Vagina (tissue), 2 donors: ENCODE measurements at regions not wholly inside any gene's neighbourhood (a gene's known extent, or its start where the extent isn't known, plus 50 kb on each side); places are given as distances from the start of the nearest gene placed in this dataset.

Source experiments
- DNase-seq, 2 donors: peaks; one replicate each; pipeline ENCODE4 v3.0.0-alpha.2; 2017; ENCODE audit errors: extremely low spot score in 2 of 2
- H3K27ac ChIP-seq: fragments of 200-600 bp; sonication (generic); one replicate; pipeline ENCODE4 v1.5.1; 2019
- H3K27me3 ChIP-seq: fragments of 200-600 bp; sonication (generic); one replicate; pipeline ENCODE4 v1.5.1; 2019
- H3K36me3 ChIP-seq, 2 donors: fragments of 200-600 bp; sonication (generic); one replicate each; pipeline ENCODE4 v1.5.1; 2017 to 2019
- H3K4me1 ChIP-seq: fragments of 200-600 bp; sonication (generic); one replicate; pipeline ENCODE4 v1.5.1; 2019
- H3K4me3 ChIP-seq, 2 donors: fragments of 200-600 bp; sonication (generic); 1 replicate in 1 of 2; 2 replicates in 1 of 2; pipeline ENCODE4 v1.5.1; 2016 to 2019
- H3K9me3 ChIP-seq: fragments of 200-600 bp; sonication (generic); one replicate; pipeline ENCODE4 v1.5.1; 2019
- CTCF ChIP-seq, 3 experiments: fragments of 450-650 bp in 2 of 3; fragments of 200-600 bp in 1 of 3; sonication (generic) in 1 of 3; IDR thresholded peaks; one replicate each; pipeline ENCODE4 v1.5.1; 2017 to 2019; ENCODE audit warnings: antibody characterized with exemption in 3 of 3, mild to moderate bottlenecking in 2 of 3, moderate library complexity in 2 of 3
- POLR2A ChIP-seq, 2 donors: fragments of 450-650 bp; IDR thresholded peaks; one replicate each; pipeline ENCODE4 v1.6.1; 2017; ENCODE audit warnings: antibody characterized with exemption in 2 of 2, mild to moderate bottlenecking in 2 of 2, moderate library complexity in 2 of 2
- POLR2AphosphoS5 ChIP-seq, 2 donors: sonication (generic); formaldehyde crosslinking; IDR thresholded peaks; one replicate each; pipeline ENCODE4 v1.9.0; 2017; ENCODE audit warnings: antibody characterized with exemption in 2 of 2, mild to moderate bottlenecking in 2 of 2, low read depth in 1 of 2; ENCODE audit not compliant: insufficient read depth in 1 of 2
- intact Hi-C: fragments of 100-400 bp; cut with DNase I; formaldehyde crosslinking; loops from one replicate; pipeline ENCODE4 v1.15.1; 2023

- intact Hi-C loops = no loop called here
These were observed 108.4 kb upstream of the NKX1-1 start for GRCh38 chr4:1514612-1515011.

GRCh38 chr4:1513936-1514483 is 107.8 kb upstream of the NKX1-1 start:
- TF ChIP-seq POLR2AphosphoS5 (IDR thresholded peaks at IDR 0.05; ENCODE audit: insufficient read depth in 1 of 2, low read depth in 1 of 2) (no peak), CTCF (IDR thresholded peaks at IDR 0.05) (no peak), POLR2A (IDR thresholded peaks at IDR 0.05) (no peak)
- no peak for DNase-seq
- Histone ChIP-seq H3K36me3 (no peaks in the 10 kb centered on the region), H3K27me3 (no peaks in the 10 kb centered on the region), H3K4me1 (peaks cover 4% of the 10 kb centered on the region), H3K4me3 (no peak overlapping the region), H3K27ac (no peak overlapping the region), H3K9me3 (no peaks in the 10 kb centered on the region)
- intact Hi-C loops = no loop called here

More at GRCh38 chr4:1514612-1515011, 108.4 kb upstream of the NKX1-1 start:
- no peak for DNase-seq
- Histone ChIP-seq H3K27ac (no peak overlapping the region), H3K4me3 (no peak overlapping the region), H3K27me3 (no peaks in the 10 kb centered on the region), H3K36me3 (no peaks in the 10 kb centered on the region), H3K4me1 (peaks cover 4% of the 10 kb centered on the region), H3K9me3 (no peaks in the 10 kb centered on the region)
- TF ChIP-seq POLR2AphosphoS5 (IDR thresholded peaks at IDR 0.05; ENCODE audit: insufficient read depth in 1 of 2, low read depth in 1 of 2) (no peak), POLR2A (IDR thresholded peaks at IDR 0.05) (no peak), CTCF (IDR thresholded peaks at IDR 0.05) (no peak)

GRCh38 chr4:1512738-1513660 is 106.8 kb upstream of the NKX1-1 start:
- Histone ChIP-seq H3K9me3 (no peaks in the 10 kb centered on the region), H3K4me3 (peak overlapping the region; percentile 27 to 28), H3K4me1 (peaks cover 4% of the 10 kb centered on the region), H3K27me3 (no peaks in the 10 kb centered on the region), H3K36me3 (no peaks in the 10 kb centered on the region), H3K27ac (no peak overlapping the region)
- TF ChIP-seq CTCF (IDR thresholded peaks at IDR 0.05) (peak in 1 of 3 experiments; percentile 14), POLR2A (IDR thresholded peaks at IDR 0.05) (no peak)
- intact Hi-C loops = no loop called here
- DNase-seq = no peak

GRCh38 chr4:1512051-1512737 is 106.0 kb upstream of the NKX1-1 start:
- no peak for DNase-seq
- H3K4me3 ChIP-seq = peak overlapping the region in 1 of 2 donors; percentile 28
- peaks cover 4% of the 10 kb centered on the region for H3K4me1 ChIP-seq
- no peaks in the 10 kb centered on the region for H3K36me3 ChIP-seq
- intact Hi-C loops = no loop called here
- H3K9me3 ChIP-seq = no peaks in the 10 kb centered on the region
- TF ChIP-seq POLR2A (IDR thresholded peaks at IDR 0.05) (no peak), CTCF (IDR thresholded peaks at IDR 0.05) (no peak), POLR2AphosphoS5 (IDR thresholded peaks at IDR 0.05; ENCODE audit: insufficient read depth in 1 of 2, low read depth in 1 of 2) (no peak)
- no peaks in the 10 kb centered on the region for H3K27me3 ChIP-seq
- H3K27ac ChIP-seq = no peak overlapping the region
